Cardiac muscle cell (in vitro differentiated cells and primary cell): ENCODE measurements at regions not wholly inside any gene's neighbourhood (a gene's known extent, or its start where the extent isn't known, plus 50 kb on each side); places are given as distances from the start of the nearest gene placed in this dataset.

Experiments used
- DNase-seq, 2 donors: peaks; one replicate each; pipeline versions ENCODE4 v3.0.0 to v3.0.0-alpha.2; 2010 to 2017; ENCODE audit warnings: low read depth in 1 of 2, low spot score in 1 of 2
- H3K27ac ChIP-seq: fragments of 200-600 bp; sonication (generic); 2 replicates; pipeline ENCODE4 v1.5.1; 2016
- H3K27me3 ChIP-seq: fragments of 200-600 bp; sonication (generic); 2 replicates; pipeline ENCODE4 v1.6.0; 2016; ENCODE audit warnings: control low read depth
- H3K36me3 ChIP-seq: fragments of 200-600 bp; sonication (generic); 2 replicates; pipeline ENCODE4 v1.5.1; 2016; ENCODE audit warnings: control low read depth
- H3K4me1 ChIP-seq: fragments of 200-600 bp; sonication (generic); 2 replicates; pipeline ENCODE4 v1.8.1; 2017; ENCODE audit warnings: low read depth, mild to moderate bottlenecking, mixed run types
- H3K4me3 ChIP-seq: fragments of 200-600 bp; sonication (generic); 2 replicates; pipeline ENCODE4 v1.5.1; 2016; ENCODE audit warnings: mild to moderate bottlenecking
- H3K9me3 ChIP-seq: fragments of 200-600 bp; sonication (generic); 2 replicates; pipeline ENCODE4 v1.5.1; 2017; ENCODE audit warnings: low read depth, mild to moderate bottlenecking, control low read depth
- TF ChIP-seq, protein P1 (sequence below): IDR thresholded peaks from 2 replicates; pipeline ENCODE4 v1.5.1; 2012; ENCODE audit warnings: low read depth, mild to moderate bottlenecking, low read length

DNA sequence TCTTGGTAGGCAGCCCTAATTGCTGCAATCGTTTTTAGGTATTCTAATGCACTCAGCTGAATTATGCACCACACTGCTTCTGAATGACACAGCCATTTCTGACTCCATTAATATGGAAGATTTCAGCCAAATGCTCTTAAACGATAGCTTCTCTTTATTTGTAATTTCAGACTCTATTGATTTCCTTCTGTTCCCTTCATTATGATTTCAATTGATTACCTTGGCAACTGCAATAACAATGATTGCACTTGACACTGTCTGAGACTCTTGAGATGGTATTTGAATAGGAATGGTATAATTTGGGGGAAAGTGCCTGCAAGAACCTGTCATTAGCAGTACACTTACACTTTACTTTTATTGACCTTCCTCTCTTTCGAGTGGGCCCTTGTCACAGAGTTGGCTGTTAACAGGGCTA is 296.1 kb upstream of the DMAC1 start:
- H3K9me3 ChIP-seq: no peaks in the 10 kb centered on the region
- no peak overlapping the region for H3K27ac ChIP-seq
- H3K36me3 ChIP-seq: no peaks in the 10 kb centered on the region
- DNase-seq: no peak
- H3K4me3 ChIP-seq: no peak overlapping the region
- H3K27me3 ChIP-seq: no peaks in the 10 kb centered on the region
- no peaks in the 10 kb centered on the region for H3K4me1 ChIP-seq
- TF ChIP-seq, protein P1, sequence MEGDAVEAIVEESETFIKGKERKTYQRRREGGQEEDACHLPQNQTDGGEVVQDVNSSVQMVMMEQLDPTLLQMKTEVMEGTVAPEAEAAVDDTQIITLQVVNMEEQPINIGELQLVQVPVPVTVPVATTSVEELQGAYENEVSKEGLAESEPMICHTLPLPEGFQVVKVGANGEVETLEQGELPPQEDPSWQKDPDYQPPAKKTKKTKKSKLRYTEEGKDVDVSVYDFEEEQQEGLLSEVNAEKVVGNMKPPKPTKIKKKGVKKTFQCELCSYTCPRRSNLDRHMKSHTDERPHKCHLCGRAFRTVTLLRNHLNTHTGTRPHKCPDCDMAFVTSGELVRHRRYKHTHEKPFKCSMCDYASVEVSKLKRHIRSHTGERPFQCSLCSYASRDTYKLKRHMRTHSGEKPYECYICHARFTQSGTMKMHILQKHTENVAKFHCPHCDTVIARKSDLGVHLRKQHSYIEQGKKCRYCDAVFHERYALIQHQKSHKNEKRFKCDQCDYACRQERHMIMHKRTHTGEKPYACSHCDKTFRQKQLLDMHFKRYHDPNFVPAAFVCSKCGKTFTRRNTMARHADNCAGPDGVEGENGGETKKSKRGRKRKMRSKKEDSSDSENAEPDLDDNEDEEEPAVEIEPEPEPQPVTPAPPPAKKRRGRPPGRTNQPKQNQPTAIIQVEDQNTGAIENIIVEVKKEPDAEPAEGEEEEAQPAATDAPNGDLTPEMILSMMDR: no peak

DNA sequence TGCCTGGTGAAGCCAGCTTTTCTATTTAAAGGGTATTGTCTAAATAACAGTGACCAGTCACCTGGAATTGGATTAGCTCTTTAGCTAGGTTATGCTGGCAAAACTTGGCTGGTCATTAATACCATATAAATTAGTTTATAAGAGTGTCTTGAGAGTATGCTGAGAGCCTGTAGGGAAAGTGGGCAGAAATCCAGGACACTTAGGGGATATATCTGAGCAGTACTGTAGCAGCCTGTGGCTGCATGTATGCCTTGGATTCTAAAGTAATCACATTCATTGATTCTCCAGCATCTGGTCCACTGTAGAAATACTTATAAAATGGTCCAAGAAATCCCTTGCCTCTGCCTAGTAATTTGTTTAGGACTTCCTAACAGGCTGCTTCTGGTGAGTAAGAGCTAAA is 288.9 kb upstream of the DMAC1 start:
- DNase-seq: no peak
- TF ChIP-seq, protein P1: no peak
- Histone ChIP-seq H3K27me3 (no peaks in the 10 kb centered on the region), H3K27ac (no peak overlapping the region), H3K4me1 (no peaks in the 10 kb centered on the region), H3K4me3 (no peak overlapping the region), H3K9me3 (no peaks in the 10 kb centered on the region), H3K36me3 (no peaks in the 10 kb centered on the region)

DNA sequence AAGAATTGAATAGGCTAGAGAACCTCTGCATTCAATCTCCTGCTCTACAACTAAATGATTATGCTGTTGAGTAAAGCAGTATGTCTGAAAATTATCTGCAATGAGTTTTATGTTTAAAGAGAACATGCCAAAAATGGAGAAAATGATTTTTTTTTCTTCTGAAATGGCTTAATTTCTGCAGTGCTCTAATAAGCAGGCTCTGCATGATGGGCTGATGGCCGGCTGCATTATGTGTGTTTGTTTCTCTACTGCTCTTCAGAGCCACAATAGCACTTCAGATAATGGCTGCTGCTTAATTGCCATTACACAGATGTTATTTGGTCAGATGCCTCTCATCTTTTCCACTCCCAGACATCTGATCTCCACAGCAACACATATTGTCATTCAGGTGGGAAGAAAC is 286.4 kb upstream of the DMAC1 start:
- Histone ChIP-seq H3K4me1 (no peaks in the 10 kb centered on the region), H3K27me3 (no peaks in the 10 kb centered on the region), H3K27ac (no peak overlapping the region), H3K36me3 (no peaks in the 10 kb centered on the region), H3K4me3 (no peak overlapping the region), H3K9me3 (no peaks in the 10 kb centered on the region)
- DNase-seq: no peak
- TF ChIP-seq, protein P1: no peak

DNA sequence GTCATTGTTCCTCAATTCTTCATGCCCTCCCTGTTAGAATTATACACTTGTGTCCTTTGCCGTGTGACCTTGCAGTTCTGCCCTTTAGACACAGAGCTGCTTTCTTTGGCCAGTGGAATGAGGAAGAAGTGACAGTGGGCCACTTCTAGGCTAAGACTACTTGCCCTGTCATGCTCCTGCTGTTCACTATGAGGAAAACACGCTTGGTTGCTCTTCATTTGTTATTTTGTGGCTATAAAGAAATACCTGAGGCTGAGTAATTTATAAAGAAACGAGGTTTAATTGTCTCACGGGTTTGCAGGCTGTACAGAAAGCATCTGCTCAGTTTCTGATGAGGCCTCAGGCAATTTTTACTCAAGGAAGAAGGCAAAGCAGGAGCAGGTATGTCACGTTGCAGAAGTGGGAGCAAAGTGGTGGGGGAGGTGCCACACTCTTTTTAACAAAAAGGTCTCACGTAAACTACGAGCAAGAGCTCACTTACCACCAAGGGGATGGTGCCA is 279.1 kb upstream of the DMAC1 start:
- DNase-seq: no peak
- TF ChIP-seq, protein P1: no peak
- H3K36me3 ChIP-seq: no peaks in the 10 kb centered on the region
- H3K4me1 ChIP-seq: no peaks in the 10 kb centered on the region
- no peak overlapping the region for H3K27ac ChIP-seq
- no peak overlapping the region for H3K4me3 ChIP-seq
- no peaks in the 10 kb centered on the region for H3K27me3 ChIP-seq
- H3K9me3 ChIP-seq: no peaks in the 10 kb centered on the region

DNA sequence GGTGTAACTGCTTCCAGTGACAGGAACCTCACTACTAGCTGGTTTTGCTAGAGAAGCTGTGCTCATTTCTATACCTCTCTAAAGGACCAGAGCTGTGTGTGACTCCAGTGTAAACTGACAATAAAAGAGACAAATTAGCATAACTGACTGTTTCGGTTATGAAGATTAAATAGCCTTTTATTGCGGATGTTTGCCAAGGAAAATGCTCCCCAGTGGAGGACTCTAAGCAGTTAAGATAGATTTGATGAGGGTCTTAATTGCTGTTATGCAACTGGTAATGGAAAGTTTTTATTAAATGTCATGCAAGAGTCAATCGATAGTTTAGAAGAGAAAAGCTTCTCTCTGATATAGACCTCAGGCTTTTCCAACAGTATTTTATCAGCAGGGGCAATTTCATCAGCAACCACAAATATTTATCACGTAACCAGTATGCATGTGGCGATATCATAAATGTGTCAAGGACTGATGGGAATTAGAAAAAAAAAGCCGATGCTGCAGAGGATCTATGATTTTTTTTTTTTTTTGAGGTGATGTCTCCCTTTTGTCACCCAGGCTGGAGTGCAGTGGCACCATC is 275.2 kb upstream of the DMAC1 start:
- Histone ChIP-seq H3K27ac (no peak overlapping the region), H3K27me3 (no peaks in the 10 kb centered on the region), H3K9me3 (no peaks in the 10 kb centered on the region), H3K36me3 (no peaks in the 10 kb centered on the region), H3K4me1 (peaks cover 7% of the 10 kb centered on the region), H3K4me3 (no peak overlapping the region)
- DNase-seq: no peak
- TF ChIP-seq, protein P1: no peak
